Heart left ventricle (tissue), 13 donors: ENCODE measurements at regions not wholly inside any gene's neighbourhood (a gene's known extent, or its start where the extent isn't known, plus 50 kb on each side); places are given as distances from the start of the nearest gene placed in this dataset.

Experiments
- CTCF ChIP-seq, 12 donors: fragments of 200-600 bp; sonication (generic) in 4 of 12; IDR thresholded peaks; one replicate each; pipeline versions ENCODE4 v1.5.0 to v1.8.0; 2018 to 2022; ENCODE audit warnings: antibody characterized with exemption in 12 of 12, mild to moderate bottlenecking in 5 of 12
- POLR2A ChIP-seq, 2 donors: fragments of 450-650 bp; IDR thresholded peaks; one replicate each; pipeline ENCODE4 v1.6.1; 2017; ENCODE audit warnings: antibody characterized with exemption in 2 of 2, mild to moderate bottlenecking in 2 of 2, moderate library complexity in 2 of 2
- donor health status: ischemic (EF 13 %, LVEDD 7.1; RV severe dilation, severe dysfunction).
- donor health status: DM: no; HTN: yes; CAD: no.
- donor health status: DM: no; HTN: no; CAD: no.
- donor health status: ischemic (EF 25% LVEDD 6.9; RV normal size, moderate dysfunction).
- donor health status: ischemic (EF 25% LVEDD 5.7; RV mildly dilated, moderate dysfunction).
- donor health status: ischemic (EF 35%, LVEDD 5.7; RV mildly dilated, moderate dysfunction).
- donor health status: nonischemic (EF 11% LVEDD 7.7; RV severe dilation, severe dysfunction).
- donor health status: DM: yes; HTN: yes; CAD: no.
- donor health status: PGD.
- donor health status: ischemic (EF 29% LVEDD 5.4; RV normal size, mild dysfunction).
- donor health status: nonischemic (EF 23%, LVEDD 6.1; RV moderate dilation, normal function).

- TF ChIP-seq CTCF (IDR thresholded peaks at IDR 0.05) (no peak), POLR2A (IDR thresholded peaks at IDR 0.05) (no peak)
These were observed 76.3 kb upstream of the SLC44A3 start for GRCh38 chr1:94743862-94744261.
